ENCODE measurements at regions not wholly inside any gene's neighbourhood (a gene's known extent, or its start where the extent isn't known, plus 50 kb on each side); places are given as distances from the start of the nearest gene placed in this dataset.

DNA sequence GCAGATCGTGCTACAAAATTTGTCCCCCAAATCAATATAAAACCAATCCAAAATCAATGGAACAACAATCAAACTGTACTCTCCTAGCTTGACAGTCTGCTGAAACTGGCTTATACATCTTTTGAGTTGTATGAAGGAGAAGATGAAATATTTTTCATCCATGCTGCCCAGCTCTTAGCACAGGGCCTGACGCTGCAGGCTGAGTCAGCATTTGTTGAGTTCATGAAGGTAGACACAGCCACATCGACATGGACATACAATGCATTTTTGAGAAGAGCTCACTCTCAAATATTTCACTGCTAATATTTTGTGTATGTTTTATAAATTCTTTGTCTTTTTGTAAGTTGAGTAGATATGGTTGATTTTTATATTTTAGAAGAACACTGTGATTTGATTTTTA lies 327.3 kb downstream of the OTOL1 start:
- Histone ChIP-seq H4K20me1 (ENCODE audit: low read length) (no peaks in the 10 kb centered on the region), H3K4me3 (ENCODE audit: low read length) (no peak overlapping the region), H3K36me3 (ENCODE audit: low read depth, low read length) (no peaks in the 10 kb centered on the region), H3K4me2 (ENCODE audit: low read length) (no peak overlapping the region), H3K27me3 (ENCODE audit: low read length) (no peaks in the 10 kb centered on the region), H3K79me2 (ENCODE audit: low read length) (no peaks in the 10 kb centered on the region), H3K4me1 (ENCODE audit: insufficient read depth, low read length) (peaks cover 8% of the 10 kb centered on the region; the same call in 1 of the 2 replicates), H2AFZ (ENCODE audit: low read length) (no peak overlapping the region), H3K9me2 (replicated peaks; ENCODE audit: low read length) (no peaks in the 10 kb centered on the region), H3F3A (ENCODE audit: low read length, unreplicated experiment) (no peaks in the 10 kb centered on the region), H3K9me3 (ENCODE audit: low read length) (no peaks in the 10 kb centered on the region), H3K9ac (ENCODE audit: low read length) (no peak overlapping the region), H3K27ac (ENCODE audit: low read length) (no peak overlapping the region)
- POLR2A ChIA-PET (ENCODE audit: unreplicated experiment): no interaction called here
- ATAC-seq (no peak), DNase-seq (no peak)
- CTCF ChIA-PET: no interaction called here
- TF ChIP-seq EZH2phosphoT487 (IDR thresholded peaks at IDR 0.05; ENCODE audit: borderline replicate concordance, low read length) (no peak), EZH2 (IDR thresholded peaks at IDR 0.05; ENCODE audit: low read length, unreplicated experiment) (no peak)
- TF ChIP-seq, protein P1, sequence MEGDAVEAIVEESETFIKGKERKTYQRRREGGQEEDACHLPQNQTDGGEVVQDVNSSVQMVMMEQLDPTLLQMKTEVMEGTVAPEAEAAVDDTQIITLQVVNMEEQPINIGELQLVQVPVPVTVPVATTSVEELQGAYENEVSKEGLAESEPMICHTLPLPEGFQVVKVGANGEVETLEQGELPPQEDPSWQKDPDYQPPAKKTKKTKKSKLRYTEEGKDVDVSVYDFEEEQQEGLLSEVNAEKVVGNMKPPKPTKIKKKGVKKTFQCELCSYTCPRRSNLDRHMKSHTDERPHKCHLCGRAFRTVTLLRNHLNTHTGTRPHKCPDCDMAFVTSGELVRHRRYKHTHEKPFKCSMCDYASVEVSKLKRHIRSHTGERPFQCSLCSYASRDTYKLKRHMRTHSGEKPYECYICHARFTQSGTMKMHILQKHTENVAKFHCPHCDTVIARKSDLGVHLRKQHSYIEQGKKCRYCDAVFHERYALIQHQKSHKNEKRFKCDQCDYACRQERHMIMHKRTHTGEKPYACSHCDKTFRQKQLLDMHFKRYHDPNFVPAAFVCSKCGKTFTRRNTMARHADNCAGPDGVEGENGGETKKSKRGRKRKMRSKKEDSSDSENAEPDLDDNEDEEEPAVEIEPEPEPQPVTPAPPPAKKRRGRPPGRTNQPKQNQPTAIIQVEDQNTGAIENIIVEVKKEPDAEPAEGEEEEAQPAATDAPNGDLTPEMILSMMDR (conservative IDR thresholded peaks at IDR 0.05; ENCODE audit: low read depth, low read length): no peak
- intact Hi-C loops (cut with micrococcal nuclease): no loop called here
- BruUV-seq (replicated peaks): no TSS peak

DNA sequence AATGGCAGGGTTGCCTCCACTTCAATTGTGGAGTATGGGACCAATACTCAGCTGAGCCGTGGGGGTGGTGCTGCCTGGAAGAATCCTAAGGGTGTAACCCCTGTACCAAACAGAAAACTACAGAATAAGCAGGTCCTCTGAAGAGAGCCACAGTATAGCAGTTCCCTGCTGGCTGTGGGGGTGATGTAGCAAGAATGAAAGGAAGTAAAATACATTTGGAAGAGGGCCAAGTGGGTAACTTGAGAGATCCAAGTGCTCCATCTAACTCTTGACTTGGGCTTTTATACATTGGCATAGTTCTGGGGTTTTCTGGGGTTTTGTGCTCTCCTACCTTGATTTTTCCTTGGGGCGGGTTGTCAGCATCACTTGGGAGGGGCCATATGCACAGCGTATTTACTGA lies 341.4 kb downstream of the OTOL1 start:
- intact Hi-C loops (cut with micrococcal nuclease): no loop called here

DNA sequence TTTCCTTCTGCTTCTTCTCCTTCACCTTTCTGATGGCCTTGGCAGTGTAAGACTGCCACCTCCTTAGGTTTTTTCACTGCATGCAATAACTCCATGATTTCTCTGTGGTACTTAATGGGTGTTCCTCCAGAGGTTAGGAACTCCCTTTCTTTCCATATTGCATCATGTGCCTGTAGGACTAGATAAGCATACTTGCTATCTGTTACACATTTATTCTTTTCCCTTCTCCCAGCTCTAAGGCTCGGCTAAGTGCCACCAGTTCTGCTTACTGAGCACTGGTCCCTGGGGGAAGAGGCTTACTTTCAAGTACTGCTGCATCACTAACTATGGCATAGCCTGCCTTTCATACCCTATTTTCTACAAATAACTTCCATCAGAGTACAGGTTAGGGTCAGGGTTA lies 351.8 kb downstream of the OTOL1 start:
- H4K20me1 ChIP-seq (ENCODE audit: low read length): no peaks in the 10 kb centered on the region
- H3K9me2 ChIP-seq (replicated peaks; ENCODE audit: low read length): no peaks in the 10 kb centered on the region
- no peaks in the 10 kb centered on the region for H3K36me3 ChIP-seq (ENCODE audit: low read depth, low read length)
- H3K27me3 ChIP-seq (ENCODE audit: low read length): no peaks in the 10 kb centered on the region
- H2AFZ ChIP-seq (ENCODE audit: low read length): no peak overlapping the region
- no peaks in the 10 kb centered on the region for H3F3A ChIP-seq (ENCODE audit: low read length, unreplicated experiment)
- H3K9me3 ChIP-seq (ENCODE audit: low read length): no peaks in the 10 kb centered on the region
- TF ChIP-seq EZH2phosphoT487 (IDR thresholded peaks at IDR 0.05; ENCODE audit: borderline replicate concordance, low read length) (no peak), EZH2 (IDR thresholded peaks at IDR 0.05; ENCODE audit: low read length, unreplicated experiment) (no peak)
- TF ChIP-seq, protein P1 (conservative IDR thresholded peaks at IDR 0.05; ENCODE audit: low read depth, low read length): no peak
- ChIA-PET CTCF (no interaction called here), POLR2A (ENCODE audit: unreplicated experiment) (no interaction called here)
- DNase-seq (no peak), ATAC-seq (no peak)
- H3K9ac ChIP-seq (ENCODE audit: low read length): no peak overlapping the region
- no peak overlapping the region for H3K4me3 ChIP-seq (ENCODE audit: low read length)
- BruUV-seq (replicated peaks): no TSS peak
- H3K4me1 ChIP-seq (ENCODE audit: insufficient read depth, low read length): peaks cover 3% of the 10 kb centered on the region
- H3K4me2 ChIP-seq (ENCODE audit: low read length): no peak overlapping the region
- H3K79me2 ChIP-seq (ENCODE audit: low read length): no peaks in the 10 kb centered on the region
- no peak overlapping the region for H3K27ac ChIP-seq (ENCODE audit: low read length)
- intact Hi-C loops (cut with micrococcal nuclease): no loop called here

More for the DNA sequence above, 341.4 kb downstream of the OTOL1 start:
- Histone ChIP-seq H4K20me1 (ENCODE audit: low read length) (no peaks in the 10 kb centered on the region), H3K79me2 (ENCODE audit: low read length) (no peaks in the 10 kb centered on the region), H3K27me3 (ENCODE audit: low read length) (no peaks in the 10 kb centered on the region), H3K4me1 (ENCODE audit: insufficient read depth, low read length) (no peaks in the 10 kb centered on the region), H3K4me2 (ENCODE audit: low read length) (no peak overlapping the region), H3K9ac (ENCODE audit: low read length) (no peak overlapping the region), H3F3A (ENCODE audit: low read length, unreplicated experiment) (no peaks in the 10 kb centered on the region), H3K4me3 (ENCODE audit: low read length) (no peak overlapping the region), H3K36me3 (ENCODE audit: low read depth, low read length) (no peaks in the 10 kb centered on the region), H3K9me2 (replicated peaks; ENCODE audit: low read length) (no peaks in the 10 kb centered on the region), H2AFZ (ENCODE audit: low read length) (no peak overlapping the region), H3K9me3 (ENCODE audit: low read length) (no peaks in the 10 kb centered on the region), H3K27ac (ENCODE audit: low read length) (no peak overlapping the region)
- ATAC-seq: no peak
- POLR2A ChIA-PET (ENCODE audit: unreplicated experiment): no interaction called here
- no TSS peak for BruUV-seq (replicated peaks)
- no peak for DNase-seq
- CTCF ChIA-PET: no interaction called here
- TF ChIP-seq EZH2phosphoT487 (IDR thresholded peaks at IDR 0.05; ENCODE audit: borderline replicate concordance, low read length): no peak
- no peak for TF ChIP-seq EZH2 (IDR thresholded peaks at IDR 0.05; ENCODE audit: low read length, unreplicated experiment)
- TF ChIP-seq, protein P1 (conservative IDR thresholded peaks at IDR 0.05; ENCODE audit: low read depth, low read length): no peak
